IPS-15b (cell line): ENCODE measurements at regions not wholly inside any gene's neighbourhood (a gene's known extent, or its start where the extent isn't known, plus 50 kb on each side); places are given as distances from the start of the nearest gene placed in this dataset.
"Not testable (repeated sequence)": the region's sequence is repeated elsewhere in the genome, so short reads cannot be mapped to it uniquely, and the experiment has no call there.

Experiments used
- H3K27me3 ChIP-seq: one replicate; pipeline ENCODE4 v1.6.1; 2013; ENCODE audit warnings: low read length; ENCODE audit not compliant: control insufficient read depth, insufficient read depth
- H3K36me3 ChIP-seq: one replicate; pipeline ENCODE4 v1.6.1; 2013; ENCODE audit warnings: low read length; ENCODE audit not compliant: control insufficient read depth, insufficient read depth
- H3K4me1 ChIP-seq: one replicate; pipeline ENCODE4 v1.6.1; 2013; ENCODE audit warnings: mild to moderate bottlenecking, low read length; ENCODE audit not compliant: control insufficient read depth, insufficient read depth
- H3K4me3 ChIP-seq: one replicate; pipeline ENCODE4 v1.5.1; 2013; ENCODE audit warnings: low read depth, low read length
- H3K9ac ChIP-seq: one replicate; pipeline ENCODE4 v1.6.1; 2013; ENCODE audit warnings: low read depth, mild to moderate bottlenecking, low read length
- H3K9me3 ChIP-seq: one replicate; pipeline ENCODE4 v1.6.1; 2013; ENCODE audit warnings: mild to moderate bottlenecking, low read length; ENCODE audit not compliant: control insufficient read depth, insufficient read depth

GRCh38 chr14:48726080-48726642 is 860.0 kb downstream of the RPS29 start:
- no peaks in the 10 kb centered on the region for H3K27me3 ChIP-seq
- peaks cover 5% of the 10 kb centered on the region for H3K4me1 ChIP-seq
- H3K9me3 ChIP-seq: no peaks in the 10 kb centered on the region
- H3K4me3 ChIP-seq: no peak overlapping the region
- H3K9ac ChIP-seq: no peak overlapping the region
- H3K36me3 ChIP-seq: no peaks in the 10 kb centered on the region

GRCh38 chr14:48725051-48725734 is 861.0 kb downstream of the RPS29 start:
- Histone ChIP-seq H3K27me3 (no peaks in the 10 kb centered on the region), H3K4me3 (no peak overlapping the region), H3K4me1 (peaks cover 5% of the 10 kb centered on the region), H3K9me3 (no peaks in the 10 kb centered on the region), H3K9ac (no peak overlapping the region), H3K36me3 (no peaks in the 10 kb centered on the region)

GRCh38 chr14:48723841-48724495 is 862.2 kb downstream of the RPS29 start:
- Histone ChIP-seq H3K36me3 (no peaks in the 10 kb centered on the region), H3K4me3 (no peak overlapping the region), H3K9ac (no peak overlapping the region), H3K27me3 (no peaks in the 10 kb centered on the region), H3K9me3 (no peaks in the 10 kb centered on the region), H3K4me1 (peaks cover 5% of the 10 kb centered on the region)

- Histone ChIP-seq H3K4me3 (no peak overlapping the region), H3K27me3 (no peaks in the 10 kb centered on the region), H3K9me3 (no peaks in the 10 kb centered on the region), H3K9ac (no peak overlapping the region), H3K36me3 (no peaks in the 10 kb centered on the region), H3K4me1 (no peaks in the 10 kb centered on the region)
Observed at GRCh38 chr14:48714366-48714765, 871.8 kb downstream of the RPS29 start.

- Histone ChIP-seq H3K27me3 (no peaks in the 10 kb centered on the region), H3K9me3 (no peaks in the 10 kb centered on the region), H3K4me1 (no peaks in the 10 kb centered on the region), H3K4me3 (no peak overlapping the region), H3K36me3 (no peaks in the 10 kb centered on the region), H3K9ac (no peak overlapping the region)
Observed at GRCh38 chr14:48710133-48710532, 876.0 kb downstream of the RPS29 start.

- H3K36me3 ChIP-seq: no peaks in the 10 kb centered on the region
Observed at GRCh38 chr14:48709277-48709785, 876.8 kb downstream of the RPS29 start.

GRCh38 chr14:48704639-48705038 is 881.5 kb downstream of the RPS29 start:
- Histone ChIP-seq H3K27me3 (no peaks in the 10 kb centered on the region), H3K4me1 (no peaks in the 10 kb centered on the region), H3K4me3 (no peak overlapping the region), H3K36me3 (no peaks in the 10 kb centered on the region), H3K9me3 (no peaks in the 10 kb centered on the region), H3K9ac (no peak overlapping the region)

More at GRCh38 chr14:48709277-48709785, 876.8 kb downstream of the RPS29 start:
- Histone ChIP-seq H3K9ac (no peak overlapping the region), H3K27me3 (no peaks in the 10 kb centered on the region), H3K4me3 (no peak overlapping the region), H3K4me1 (no peaks in the 10 kb centered on the region), H3K9me3 (no peaks in the 10 kb centered on the region)

GRCh38 chr14:48703728-48704467 is 882.3 kb downstream of the RPS29 start:
- Histone ChIP-seq H3K4me3 (no peak overlapping the region), H3K9ac (no peak overlapping the region), H3K36me3 (no peaks in the 10 kb centered on the region), H3K9me3 (no peaks in the 10 kb centered on the region), H3K27me3 (no peaks in the 10 kb centered on the region), H3K4me1 (no peaks in the 10 kb centered on the region)

GRCh38 chr14:48697362-48697761 is 888.8 kb downstream of the RPS29 start:
- not testable (repeated sequence) for H3K9ac ChIP-seq, H3K4me3 ChIP-seq, H3K27me3 ChIP-seq, H3K36me3 ChIP-seq, H3K9me3 ChIP-seq, H3K4me1 ChIP-seq

- Histone ChIP-seq H3K9me3 (no peaks in the 10 kb centered on the region), H3K27me3 (no peaks in the 10 kb centered on the region), H3K9ac (no peak overlapping the region), H3K36me3 (no peaks in the 10 kb centered on the region), H3K4me1 (no peaks in the 10 kb centered on the region), H3K4me3 (no peak overlapping the region)
Observed at GRCh38 chr14:48693793-48694192, 892.4 kb downstream of the RPS29 start.

GRCh38 chr14:48690349-48690748 is 895.8 kb downstream of the RPS29 start:
- no peak overlapping the region for H3K9ac ChIP-seq

More at GRCh38 chr14:48690349-48690748, 895.8 kb downstream of the RPS29 start:
- H3K4me1 ChIP-seq: no peaks in the 10 kb centered on the region
- H3K36me3 ChIP-seq: no peaks in the 10 kb centered on the region
- no peaks in the 10 kb centered on the region for H3K9me3 ChIP-seq
- H3K27me3 ChIP-seq: no peaks in the 10 kb centered on the region
- H3K4me3 ChIP-seq: no peak overlapping the region
